ENCODE measurements at regions not wholly inside any gene's neighbourhood (a gene's known extent, or its start where the extent isn't known, plus 50 kb on each side); places are given as distances from the start of the nearest gene placed in this dataset.

- TF ChIP-seq ZFP3 (CRISPR knock-in tag; IDR thresholded peaks at IDR 0.05) (no peak), TOX (CRISPR knock-in tag; IDR thresholded peaks at IDR 0.05; ENCODE audit: borderline replicate concordance) (no peak), ZNF8 (CRISPR knock-in tag; IDR thresholded peaks at IDR 0.05) (no peak), ARNTL (CRISPR knock-in tag; IDR thresholded peaks at IDR 0.05; ENCODE audit: borderline replicate concordance, low read depth) (no peak), PPARA (CRISPR knock-in tag; IDR thresholded peaks at IDR 0.05; ENCODE audit: borderline replicate concordance) (no peak), BACH2 (CRISPR knock-in tag; IDR thresholded peaks at IDR 0.05; ENCODE audit: borderline replicate concordance) (no peak), OSR1 (CRISPR knock-in tag; IDR thresholded peaks at IDR 0.05) (no peak), ISL1 (CRISPR knock-in tag; IDR thresholded peaks at IDR 0.05) (no peak), SNAI2 (CRISPR knock-in tag; IDR thresholded peaks at IDR 0.05) (no peak), ZNF70 (CRISPR knock-in tag; IDR thresholded peaks at IDR 0.05) (no peak), ZFP30 (CRISPR knock-in tag; IDR thresholded peaks at IDR 0.05) (no peak), GLIS3 (CRISPR knock-in tag; IDR thresholded peaks at IDR 0.05) (no peak), RARB (CRISPR knock-in tag; IDR thresholded peaks at IDR 0.05) (no peak)
- TF ChIP-seq, protein P1, sequence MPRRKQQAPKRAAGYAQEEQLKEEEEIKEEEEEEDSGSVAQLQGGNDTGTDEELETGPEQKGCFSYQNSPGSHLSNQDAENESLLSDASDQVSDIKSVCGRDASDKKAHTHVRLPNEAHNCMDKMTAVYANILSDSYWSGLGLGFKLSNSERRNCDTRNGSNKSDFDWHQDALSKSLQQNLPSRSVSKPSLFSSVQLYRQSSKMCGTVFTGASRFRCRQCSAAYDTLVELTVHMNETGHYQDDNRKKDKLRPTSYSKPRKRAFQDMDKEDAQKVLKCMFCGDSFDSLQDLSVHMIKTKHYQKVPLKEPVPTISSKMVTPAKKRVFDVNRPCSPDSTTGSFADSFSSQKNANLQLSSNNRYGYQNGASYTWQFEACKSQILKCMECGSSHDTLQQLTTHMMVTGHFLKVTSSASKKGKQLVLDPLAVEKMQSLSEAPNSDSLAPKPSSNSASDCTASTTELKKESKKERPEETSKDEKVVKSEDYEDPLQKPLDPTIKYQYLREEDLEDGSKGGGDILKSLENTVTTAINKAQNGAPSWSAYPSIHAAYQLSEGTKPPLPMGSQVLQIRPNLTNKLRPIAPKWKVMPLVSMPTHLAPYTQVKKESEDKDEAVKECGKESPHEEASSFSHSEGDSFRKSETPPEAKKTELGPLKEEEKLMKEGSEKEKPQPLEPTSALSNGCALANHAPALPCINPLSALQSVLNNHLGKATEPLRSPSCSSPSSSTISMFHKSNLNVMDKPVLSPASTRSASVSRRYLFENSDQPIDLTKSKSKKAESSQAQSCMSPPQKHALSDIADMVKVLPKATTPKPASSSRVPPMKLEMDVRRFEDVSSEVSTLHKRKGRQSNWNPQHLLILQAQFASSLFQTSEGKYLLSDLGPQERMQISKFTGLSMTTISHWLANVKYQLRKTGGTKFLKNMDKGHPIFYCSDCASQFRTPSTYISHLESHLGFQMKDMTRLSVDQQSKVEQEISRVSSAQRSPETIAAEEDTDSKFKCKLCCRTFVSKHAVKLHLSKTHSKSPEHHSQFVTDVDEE (CRISPR knock-in tag; IDR thresholded peaks at IDR 0.05) = no peak
- TF ChIP-seq, protein P2, sequence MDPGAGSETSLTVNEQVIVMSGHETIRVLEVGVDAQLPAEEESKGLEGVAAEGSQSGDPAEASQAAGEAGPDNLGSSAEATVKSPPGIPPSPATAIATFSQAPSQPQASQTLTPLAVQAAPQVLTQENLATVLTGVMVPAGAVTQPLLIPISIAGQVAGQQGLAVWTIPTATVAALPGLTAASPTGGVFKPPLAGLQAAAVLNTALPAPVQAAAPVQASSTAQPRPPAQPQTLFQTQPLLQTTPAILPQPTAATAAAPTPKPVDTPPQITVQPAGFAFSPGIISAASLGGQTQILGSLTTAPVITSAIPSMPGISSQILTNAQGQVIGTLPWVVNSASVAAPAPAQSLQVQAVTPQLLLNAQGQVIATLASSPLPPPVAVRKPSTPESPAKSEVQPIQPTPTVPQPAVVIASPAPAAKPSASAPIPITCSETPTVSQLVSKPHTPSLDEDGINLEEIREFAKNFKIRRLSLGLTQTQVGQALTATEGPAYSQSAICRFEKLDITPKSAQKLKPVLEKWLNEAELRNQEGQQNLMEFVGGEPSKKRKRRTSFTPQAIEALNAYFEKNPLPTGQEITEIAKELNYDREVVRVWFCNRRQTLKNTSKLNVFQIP (CRISPR knock-in tag; IDR thresholded peaks at IDR 0.05; ENCODE audit: borderline replicate concordance, low read depth) = no peak
- TF ChIP-seq, protein P3, sequence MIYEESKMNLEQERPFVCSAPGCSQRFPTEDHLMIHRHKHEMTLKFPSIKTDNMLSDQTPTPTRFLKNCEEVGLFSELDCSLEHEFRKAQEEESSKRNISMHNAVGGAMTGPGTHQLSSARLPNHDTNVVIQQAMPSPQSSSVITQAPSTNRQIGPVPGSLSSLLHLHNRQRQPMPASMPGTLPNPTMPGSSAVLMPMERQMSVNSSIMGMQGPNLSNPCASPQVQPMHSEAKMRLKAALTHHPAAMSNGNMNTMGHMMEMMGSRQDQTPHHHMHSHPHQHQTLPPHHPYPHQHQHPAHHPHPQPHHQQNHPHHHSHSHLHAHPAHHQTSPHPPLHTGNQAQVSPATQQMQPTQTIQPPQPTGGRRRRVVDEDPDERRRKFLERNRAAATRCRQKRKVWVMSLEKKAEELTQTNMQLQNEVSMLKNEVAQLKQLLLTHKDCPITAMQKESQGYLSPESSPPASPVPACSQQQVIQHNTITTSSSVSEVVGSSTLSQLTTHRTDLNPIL (CRISPR knock-in tag; IDR thresholded peaks at IDR 0.05; ENCODE audit: low read depth) = no peak
- ATAC-seq = no peak
Measured at GRCh38 chr2:78845664-78846185, 179.8 kb upstream of the REG3G start.

- ATAC-seq = no peak
- TF ChIP-seq ZNF565 (CRISPR knock-in tag; conservative IDR thresholded peaks at IDR 0.05; ENCODE audit: low read depth) = no peak
- TF ChIP-seq, protein P2 (CRISPR knock-in tag; IDR thresholded peaks at IDR 0.05; ENCODE audit: borderline replicate concordance, low read depth) = no peak
Measured at GRCh38 chr2:78861546-78861945, 164.0 kb upstream of the REG3G start.

GRCh38 chr2:78864205-78864604 is 161.3 kb upstream of the REG3G start:
- no peak for ATAC-seq
- no peak for TF ChIP-seq CSDC2 (CRISPR knock-in tag; IDR thresholded peaks at IDR 0.05)
- TF ChIP-seq ZFP3 (CRISPR knock-in tag; IDR thresholded peaks at IDR 0.05) = no peak
- TF ChIP-seq ZNF8 (CRISPR knock-in tag; IDR thresholded peaks at IDR 0.05) = no peak
- TF ChIP-seq, protein P3 (CRISPR knock-in tag; IDR thresholded peaks at IDR 0.05; ENCODE audit: low read depth) = no peak
- no peak for TF ChIP-seq GLIS3 (CRISPR knock-in tag; IDR thresholded peaks at IDR 0.05)
- no peak for TF ChIP-seq SNAI2 (CRISPR knock-in tag; IDR thresholded peaks at IDR 0.05)
- no peak for TF ChIP-seq ISL1 (CRISPR knock-in tag; IDR thresholded peaks at IDR 0.05)

DNA sequence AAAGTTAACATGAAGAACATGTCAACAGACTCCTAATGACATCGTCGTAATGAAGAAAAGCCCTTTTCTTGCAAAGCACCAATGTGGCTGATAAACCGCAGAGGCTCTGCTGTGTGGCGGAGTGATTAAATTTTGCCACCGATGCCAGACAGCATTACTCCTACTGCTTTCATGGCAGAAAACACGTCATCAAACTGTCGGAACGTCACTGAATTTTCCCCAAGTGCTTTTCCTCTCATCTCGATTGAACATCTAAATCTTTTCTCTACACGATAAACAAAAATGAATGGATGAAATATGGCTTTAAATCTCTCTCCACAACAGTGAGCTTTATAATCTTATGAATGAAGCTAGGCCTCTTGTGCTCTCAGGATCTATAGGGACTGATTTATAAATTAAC is 159.8 kb upstream of the REG3G start:
- no peak for ATAC-seq
- no peak for TF ChIP-seq BACH2 (CRISPR knock-in tag; IDR thresholded peaks at IDR 0.05; ENCODE audit: borderline replicate concordance)
- TF ChIP-seq ESRRG (CRISPR knock-in tag; IDR thresholded peaks at IDR 0.05) = no peak
- TF ChIP-seq, protein P1 (CRISPR knock-in tag; IDR thresholded peaks at IDR 0.05) = no peak
- TF ChIP-seq RARB (CRISPR knock-in tag; IDR thresholded peaks at IDR 0.05) = no peak
- no peak for TF ChIP-seq ZFP30 (CRISPR knock-in tag; IDR thresholded peaks at IDR 0.05)
- no peak for TF ChIP-seq ARNTL (CRISPR knock-in tag; IDR thresholded peaks at IDR 0.05; ENCODE audit: borderline replicate concordance, low read depth)
- no peak for TF ChIP-seq TCF4 (CRISPR knock-in tag; IDR thresholded peaks at IDR 0.05; ENCODE audit: borderline replicate concordance)
- TF ChIP-seq ZFP3 (CRISPR knock-in tag; IDR thresholded peaks at IDR 0.05) = no peak
- TF ChIP-seq ZNF8 (CRISPR knock-in tag; IDR thresholded peaks at IDR 0.05) = no peak

Data from SK-N-SH treated with all-trans-retinoic acid at 6 μM for 48 hours (cell line).